ENCODE measurements at regions not wholly inside any gene's neighbourhood (a gene's known extent, or its start where the extent isn't known, plus 50 kb on each side); places are given as distances from the start of the nearest gene placed in this dataset.

DNA sequence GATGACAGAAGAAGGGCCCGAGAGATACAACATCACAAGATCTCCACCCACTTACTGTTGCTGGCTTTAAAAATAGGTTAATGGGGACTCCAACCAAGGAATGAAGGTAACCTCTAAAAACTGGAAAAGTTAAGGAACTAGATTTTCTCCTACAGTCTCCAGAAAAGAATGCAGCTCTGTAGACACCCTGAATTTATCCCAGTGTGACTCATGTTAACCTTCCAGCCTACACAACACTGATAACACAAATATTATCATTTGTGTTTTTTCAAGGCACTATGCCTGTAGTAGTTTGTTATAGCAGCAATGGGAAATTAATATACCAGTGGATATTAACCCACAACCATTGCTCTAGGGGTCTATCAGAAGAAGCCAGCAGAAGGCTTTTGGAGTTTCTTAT is 730.7 kb upstream of the ZP4 start:
- Histone ChIP-seq H3K27ac (ENCODE audit: low read depth, low read length, poor library complexity, severe bottlenecking) (no peak overlapping the region), H3K9me3 (ENCODE audit: low read length) (no peaks in the 10 kb centered on the region), H4K20me1 (ENCODE audit: insufficient read depth, low read length) (no peaks in the 10 kb centered on the region), H3K9me2 (ENCODE audit: insufficient read depth, low read length) (no peaks in the 10 kb centered on the region), H3K4me1 (ENCODE audit: insufficient read depth, low read length, poor library complexity, severe bottlenecking) (no peaks in the 10 kb centered on the region), H2AFZ (ENCODE audit: low read length) (no peak overlapping the region), H3K4me2 (ENCODE audit: low read length) (no peak overlapping the region), H3K4me3 (ENCODE audit: low read depth, low read length, poor library complexity, severe bottlenecking) (no peak overlapping the region), H3K79me2 (ENCODE audit: insufficient read depth, low read depth, low read length) (no peaks in the 10 kb centered on the region), H3K36me3 (ENCODE audit: insufficient read depth, low read length) (no peaks in the 10 kb centered on the region)
- ChIA-PET CTCF (ENCODE audit: unreplicated experiment) (no interaction called here), POLR2A (no interaction called here)
- BruUV-seq (replicated peaks), result no TSS peak
- DNase-seq (ENCODE audit: low spot score), result no peak
- intact Hi-C loops (cut with micrococcal nuclease; ENCODE audit: unreplicated experiment), result no loop called here
- no peak for TF ChIP-seq EZH2phosphoT487 (IDR thresholded peaks at IDR 0.05; ENCODE audit: borderline replicate concordance, low read depth, low read length)
- TF ChIP-seq, protein P1, sequence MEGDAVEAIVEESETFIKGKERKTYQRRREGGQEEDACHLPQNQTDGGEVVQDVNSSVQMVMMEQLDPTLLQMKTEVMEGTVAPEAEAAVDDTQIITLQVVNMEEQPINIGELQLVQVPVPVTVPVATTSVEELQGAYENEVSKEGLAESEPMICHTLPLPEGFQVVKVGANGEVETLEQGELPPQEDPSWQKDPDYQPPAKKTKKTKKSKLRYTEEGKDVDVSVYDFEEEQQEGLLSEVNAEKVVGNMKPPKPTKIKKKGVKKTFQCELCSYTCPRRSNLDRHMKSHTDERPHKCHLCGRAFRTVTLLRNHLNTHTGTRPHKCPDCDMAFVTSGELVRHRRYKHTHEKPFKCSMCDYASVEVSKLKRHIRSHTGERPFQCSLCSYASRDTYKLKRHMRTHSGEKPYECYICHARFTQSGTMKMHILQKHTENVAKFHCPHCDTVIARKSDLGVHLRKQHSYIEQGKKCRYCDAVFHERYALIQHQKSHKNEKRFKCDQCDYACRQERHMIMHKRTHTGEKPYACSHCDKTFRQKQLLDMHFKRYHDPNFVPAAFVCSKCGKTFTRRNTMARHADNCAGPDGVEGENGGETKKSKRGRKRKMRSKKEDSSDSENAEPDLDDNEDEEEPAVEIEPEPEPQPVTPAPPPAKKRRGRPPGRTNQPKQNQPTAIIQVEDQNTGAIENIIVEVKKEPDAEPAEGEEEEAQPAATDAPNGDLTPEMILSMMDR (conservative IDR thresholded peaks at IDR 0.05; ENCODE audit: low read length), result no peak

DNA sequence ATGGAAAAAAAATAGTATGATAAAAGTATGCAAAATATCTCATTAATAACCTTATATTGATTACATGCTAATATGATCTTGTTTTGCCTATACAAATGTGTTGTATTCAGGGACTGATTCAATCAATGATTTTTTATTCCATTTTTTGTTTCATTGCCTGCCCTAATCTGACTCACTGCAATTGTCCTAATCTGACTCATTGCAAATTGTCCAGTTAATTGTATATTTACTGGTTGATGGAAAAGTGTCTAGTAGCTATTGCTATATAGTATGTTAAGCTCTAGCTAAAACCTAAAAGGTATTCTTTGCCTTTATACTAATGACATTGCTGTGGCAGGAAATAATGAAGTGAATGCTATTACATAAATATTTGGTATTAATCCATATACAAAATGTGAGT is 728.9 kb upstream of the ZP4 start:
- H3K4me3 ChIP-seq (ENCODE audit: low read depth, low read length, poor library complexity, severe bottlenecking), result no peak overlapping the region
- BruUV-seq (replicated peaks), result no TSS peak
- no peak overlapping the region for H3K27ac ChIP-seq (ENCODE audit: low read depth, low read length, poor library complexity, severe bottlenecking)
- H3K4me2 ChIP-seq (ENCODE audit: low read length), result no peak overlapping the region
- intact Hi-C loops (cut with micrococcal nuclease; ENCODE audit: unreplicated experiment), result no loop called here
- TF ChIP-seq, protein P1 (conservative IDR thresholded peaks at IDR 0.05; ENCODE audit: low read length), result no peak
- no peak for TF ChIP-seq EZH2phosphoT487 (IDR thresholded peaks at IDR 0.05; ENCODE audit: borderline replicate concordance, low read depth, low read length)
- H3K36me3 ChIP-seq (ENCODE audit: insufficient read depth, low read length), result no peaks in the 10 kb centered on the region
- no peak overlapping the region for H2AFZ ChIP-seq (ENCODE audit: low read length)
- ChIA-PET POLR2A (no interaction called here), CTCF (ENCODE audit: unreplicated experiment) (no interaction called here)
- H3K79me2 ChIP-seq (ENCODE audit: insufficient read depth, low read depth, low read length), result no peaks in the 10 kb centered on the region
- no peaks in the 10 kb centered on the region for H3K9me2 ChIP-seq (ENCODE audit: insufficient read depth, low read length)
- DNase-seq (ENCODE audit: low spot score), result no peak
- no peaks in the 10 kb centered on the region for H3K9me3 ChIP-seq (ENCODE audit: low read length)
- no peaks in the 10 kb centered on the region for H3K4me1 ChIP-seq (ENCODE audit: insufficient read depth, low read length, poor library complexity, severe bottlenecking)
- no peaks in the 10 kb centered on the region for H4K20me1 ChIP-seq (ENCODE audit: insufficient read depth, low read length)

DNA sequence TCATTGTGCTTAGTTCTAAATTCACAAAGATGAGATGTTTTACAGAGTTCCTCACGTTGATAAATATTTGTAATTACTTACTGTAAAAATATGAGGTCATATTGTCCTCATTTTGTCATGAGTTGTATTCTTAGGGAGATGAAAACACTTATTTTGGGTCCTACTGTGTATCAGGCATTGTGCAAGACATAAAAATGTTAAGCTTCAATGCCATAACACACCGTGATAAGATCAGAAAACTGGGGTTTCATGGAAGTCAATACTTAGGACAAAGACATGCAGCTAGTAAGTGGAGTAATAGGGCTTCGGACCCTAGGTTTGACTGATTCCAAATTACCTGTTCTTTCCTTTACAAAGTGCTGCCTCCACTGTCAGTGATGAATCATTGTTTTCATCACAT is 720.7 kb upstream of the ZP4 start:
- no peak overlapping the region for H2AFZ ChIP-seq (ENCODE audit: low read length)
- ChIA-PET POLR2A (no interaction called here), CTCF (ENCODE audit: unreplicated experiment) (no interaction called here)
- intact Hi-C loops (cut with micrococcal nuclease; ENCODE audit: unreplicated experiment), result no loop called here
- H3K36me3 ChIP-seq (ENCODE audit: insufficient read depth, low read length), result no peaks in the 10 kb centered on the region
- no peaks in the 10 kb centered on the region for H4K20me1 ChIP-seq (ENCODE audit: insufficient read depth, low read length)
- TF ChIP-seq EZH2phosphoT487 (IDR thresholded peaks at IDR 0.05; ENCODE audit: borderline replicate concordance, low read depth, low read length), result no peak
- TF ChIP-seq, protein P1 (conservative IDR thresholded peaks at IDR 0.05; ENCODE audit: low read length), result no peak
- no peak overlapping the region for H3K4me2 ChIP-seq (ENCODE audit: low read length)
- no peak overlapping the region for H3K4me3 ChIP-seq (ENCODE audit: low read depth, low read length, poor library complexity, severe bottlenecking)
- BruUV-seq (replicated peaks), result no TSS peak
- no peak for DNase-seq (ENCODE audit: low spot score)
- no peaks in the 10 kb centered on the region for H3K9me3 ChIP-seq (ENCODE audit: low read length)
- H3K79me2 ChIP-seq (ENCODE audit: insufficient read depth, low read depth, low read length), result no peaks in the 10 kb centered on the region
- no peak overlapping the region for H3K27ac ChIP-seq (ENCODE audit: low read depth, low read length, poor library complexity, severe bottlenecking)
- no peaks in the 10 kb centered on the region for H3K9me2 ChIP-seq (ENCODE audit: insufficient read depth, low read length)
- H3K4me1 ChIP-seq (ENCODE audit: insufficient read depth, low read length, poor library complexity, severe bottlenecking), result no peaks in the 10 kb centered on the region

All from OCI-LY7 (cell line).